Effector CD8-positive, alpha-beta T cell (primary cell): ENCODE measurements at regions not wholly inside any gene's neighbourhood (a gene's known extent, or its start where the extent isn't known, plus 50 kb on each side); places are given as distances from the start of the nearest gene placed in this dataset.
"Not testable (repeated sequence)": the region's sequence is repeated elsewhere in the genome, so short reads cannot be mapped to it uniquely, and the experiment has no call there.

Experiments
- DNase-seq: peaks from one replicate; lab custom pipeline; 2025; lab: John Stamatoyannopoulos, UW

DNA sequence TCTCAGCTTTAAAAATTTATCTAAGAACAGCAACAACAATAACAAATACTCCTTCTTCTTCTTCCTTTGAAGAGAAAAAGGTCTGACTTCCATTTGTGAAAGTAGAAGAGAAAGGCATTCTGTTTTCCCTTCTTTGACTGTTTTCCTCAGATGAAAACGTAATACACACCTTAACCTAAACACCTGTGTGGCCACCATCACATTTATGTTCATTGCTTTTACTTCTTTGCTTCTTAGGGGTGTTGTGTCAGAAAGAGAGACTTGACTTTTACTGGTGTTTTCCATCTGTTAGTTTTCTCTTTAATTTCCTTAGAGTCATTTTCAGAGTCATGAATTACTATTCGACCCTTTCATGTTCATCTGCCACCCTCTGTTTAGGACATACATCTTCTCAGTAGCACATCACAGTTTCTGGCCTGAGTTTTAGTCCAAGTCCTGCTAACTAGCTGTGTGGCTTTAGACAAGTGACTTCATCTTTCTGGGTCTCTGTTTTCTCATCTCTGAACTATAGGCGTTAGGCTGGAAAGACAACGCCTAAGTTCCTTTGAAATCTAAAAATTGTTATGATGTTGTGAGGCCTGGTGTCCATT, 283.8 kb downstream of the GATA3 start:
- DNase-seq, result no peak

- DNase-seq, result no peak
Observed at GRCh38 chr10:8344756-8345155, 290.3 kb downstream of the GATA3 start.

DNA sequence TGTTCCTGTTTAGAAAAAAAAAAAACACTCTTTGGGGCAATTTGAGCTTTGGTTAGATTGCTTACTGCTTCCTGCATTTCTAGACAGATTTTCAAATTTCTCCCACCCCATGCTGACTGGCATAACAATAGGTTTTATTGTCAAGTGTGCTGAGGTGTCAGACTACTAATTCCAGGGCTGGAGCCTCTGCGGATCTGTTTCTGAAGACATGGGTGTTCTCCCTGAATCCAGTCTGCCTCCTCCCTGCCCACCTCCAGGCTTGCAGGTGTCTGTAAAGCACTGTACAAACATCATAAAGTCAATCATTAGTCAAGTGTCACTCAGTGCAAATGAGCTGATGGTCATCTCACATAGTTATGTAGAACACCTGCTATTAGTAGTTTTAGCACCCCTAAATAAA, 292.4 kb downstream of the GATA3 start:
- DNase-seq, result no peak

GRCh38 chr10:8347614-8348013, 293.1 kb downstream of the GATA3 start:
- not testable (repeated sequence) for DNase-seq

- no peak for DNase-seq
Observed at GRCh38 chr10:8349610-8350249, 295.2 kb downstream of the GATA3 start.

- DNase-seq, result no peak
Observed at GRCh38 chr10:8350250-8350967, 295.9 kb downstream of the GATA3 start.

DNA sequence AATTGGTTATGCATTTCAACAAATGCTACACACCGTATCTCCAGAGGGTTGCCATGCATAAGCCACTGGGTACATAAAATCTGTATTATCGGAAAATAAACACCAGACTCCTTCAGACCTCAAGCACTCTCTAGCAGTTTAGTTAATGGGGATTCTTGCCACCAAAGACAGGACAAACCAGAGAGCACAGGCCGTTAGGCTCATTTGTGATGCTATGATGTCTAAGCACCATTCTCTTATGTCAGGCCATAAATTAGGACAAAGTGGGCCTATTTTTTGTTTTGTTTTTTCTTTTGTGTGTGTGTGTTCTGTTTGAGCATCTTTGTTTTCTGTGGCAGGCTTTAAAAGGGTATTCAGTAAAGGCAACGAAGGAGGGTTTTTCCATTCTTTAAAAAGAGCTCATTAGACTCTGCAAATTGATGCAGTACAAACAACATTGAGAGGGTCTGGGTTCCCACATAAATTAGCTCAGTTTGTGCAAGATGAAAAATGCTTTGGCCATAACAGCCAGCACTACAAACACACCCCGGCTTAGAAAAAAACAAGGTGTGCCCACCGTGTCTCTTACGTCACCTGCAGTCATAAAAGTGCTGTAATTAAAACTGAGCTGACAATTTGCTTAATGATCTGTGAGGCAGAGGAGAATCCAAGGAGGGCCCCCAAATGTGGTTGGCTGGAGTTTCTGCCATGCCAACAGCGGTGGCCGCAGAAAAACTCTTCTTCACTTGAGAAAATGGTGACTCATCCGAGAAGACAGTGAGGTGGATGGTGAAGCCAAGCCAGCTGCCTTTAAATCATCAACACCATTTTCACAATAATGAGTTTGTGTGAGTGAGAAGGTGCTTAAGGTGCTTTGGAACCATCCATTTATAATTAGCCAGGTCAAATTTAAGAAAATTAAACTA, 297.9 kb downstream of the GATA3 start:
- DNase-seq, result no peak

DNA sequence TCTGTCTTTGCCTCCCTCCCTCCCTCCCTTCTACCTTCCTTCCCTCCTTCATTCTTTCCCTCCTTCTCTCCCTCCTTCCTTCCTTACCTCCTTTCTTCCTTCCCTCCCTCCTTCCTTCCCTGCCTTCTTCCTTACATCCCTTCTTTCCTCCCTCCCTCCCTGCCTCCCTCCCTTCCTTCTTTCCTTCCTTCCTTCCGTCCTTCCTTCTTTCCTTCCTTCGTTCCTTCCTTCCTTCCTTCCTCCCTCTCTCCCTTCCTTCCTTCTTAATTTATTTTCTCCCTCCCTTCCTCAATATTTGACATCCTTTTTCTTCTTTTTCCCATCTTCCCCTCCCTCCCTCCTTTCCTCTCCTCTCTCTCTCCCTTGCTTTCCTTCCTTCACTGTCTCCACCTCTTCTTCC, 301.8 kb downstream of the GATA3 start:
- DNase-seq, result no peak

DNA sequence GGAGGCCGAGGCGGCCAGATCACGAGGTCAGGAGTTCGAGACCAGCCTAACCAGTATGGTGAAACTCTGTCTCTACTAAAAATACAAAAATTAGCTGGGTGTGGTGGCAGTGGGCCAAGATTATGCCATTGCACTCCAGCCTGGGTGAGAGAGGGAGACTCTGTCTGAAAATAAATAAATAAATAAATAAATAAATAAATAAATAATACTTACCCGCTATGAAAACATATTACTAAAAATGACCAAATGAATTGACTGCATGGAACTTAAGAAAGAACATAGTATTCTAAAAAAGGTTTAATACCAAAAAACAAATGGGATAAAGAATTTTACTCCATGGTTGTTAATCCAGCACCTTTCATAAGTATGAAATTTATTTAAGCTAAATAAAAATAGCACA, 305.0 kb downstream of the GATA3 start:
- no peak for DNase-seq

DNA sequence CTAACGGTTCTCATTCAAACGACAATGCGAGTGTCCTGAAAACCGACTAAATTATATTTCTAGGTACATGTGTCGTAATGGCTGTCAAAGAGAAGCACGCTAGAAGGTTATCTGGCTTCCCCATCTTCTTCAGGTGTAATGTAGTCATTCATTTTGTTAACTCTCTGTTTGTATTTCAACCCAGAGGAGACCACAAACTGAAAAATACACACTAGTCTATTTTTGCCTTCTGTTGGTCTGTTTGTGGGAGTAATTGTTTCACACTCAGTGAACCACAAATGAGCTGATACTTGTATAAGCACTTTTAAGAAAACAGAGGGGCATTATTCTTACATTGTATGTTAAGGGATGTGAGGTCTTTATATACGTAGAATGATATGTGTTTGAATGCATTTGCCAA, 305.9 kb downstream of the GATA3 start:
- no peak for DNase-seq

DNA sequence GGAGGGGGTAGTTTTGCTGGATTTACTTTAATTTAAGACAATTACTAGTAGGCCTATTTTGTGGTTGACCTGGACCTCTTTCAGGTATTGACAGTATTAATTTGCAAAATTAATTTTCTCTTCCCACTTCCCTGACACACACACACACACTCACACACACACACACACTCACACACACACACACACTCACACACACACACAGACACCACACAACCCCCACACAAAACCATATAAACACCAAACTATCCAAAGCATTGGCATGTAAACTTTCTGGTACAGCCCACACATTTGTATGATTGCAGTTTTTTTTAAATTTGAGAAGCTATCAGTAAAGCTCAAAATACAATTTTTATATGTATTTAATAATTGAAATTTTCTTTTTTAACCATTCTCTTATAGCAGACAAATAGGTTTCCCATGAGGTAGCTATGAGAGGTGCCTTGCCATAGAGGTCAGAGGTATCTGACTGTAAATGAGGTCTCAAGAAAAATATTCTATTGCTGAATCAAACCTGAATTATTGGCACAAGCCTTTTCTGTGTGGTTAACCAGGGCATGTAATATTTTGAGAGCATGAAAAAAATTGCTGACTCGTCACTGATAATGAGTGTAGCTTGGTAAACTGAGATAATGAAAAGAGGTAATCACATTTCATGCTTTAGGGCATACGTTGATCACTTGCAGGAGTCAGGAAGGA, 306.5 kb downstream of the GATA3 start:
- no peak for DNase-seq

- DNase-seq, result no peak
Observed at GRCh38 chr10:8361510-8361844, 307.0 kb downstream of the GATA3 start.

DNA sequence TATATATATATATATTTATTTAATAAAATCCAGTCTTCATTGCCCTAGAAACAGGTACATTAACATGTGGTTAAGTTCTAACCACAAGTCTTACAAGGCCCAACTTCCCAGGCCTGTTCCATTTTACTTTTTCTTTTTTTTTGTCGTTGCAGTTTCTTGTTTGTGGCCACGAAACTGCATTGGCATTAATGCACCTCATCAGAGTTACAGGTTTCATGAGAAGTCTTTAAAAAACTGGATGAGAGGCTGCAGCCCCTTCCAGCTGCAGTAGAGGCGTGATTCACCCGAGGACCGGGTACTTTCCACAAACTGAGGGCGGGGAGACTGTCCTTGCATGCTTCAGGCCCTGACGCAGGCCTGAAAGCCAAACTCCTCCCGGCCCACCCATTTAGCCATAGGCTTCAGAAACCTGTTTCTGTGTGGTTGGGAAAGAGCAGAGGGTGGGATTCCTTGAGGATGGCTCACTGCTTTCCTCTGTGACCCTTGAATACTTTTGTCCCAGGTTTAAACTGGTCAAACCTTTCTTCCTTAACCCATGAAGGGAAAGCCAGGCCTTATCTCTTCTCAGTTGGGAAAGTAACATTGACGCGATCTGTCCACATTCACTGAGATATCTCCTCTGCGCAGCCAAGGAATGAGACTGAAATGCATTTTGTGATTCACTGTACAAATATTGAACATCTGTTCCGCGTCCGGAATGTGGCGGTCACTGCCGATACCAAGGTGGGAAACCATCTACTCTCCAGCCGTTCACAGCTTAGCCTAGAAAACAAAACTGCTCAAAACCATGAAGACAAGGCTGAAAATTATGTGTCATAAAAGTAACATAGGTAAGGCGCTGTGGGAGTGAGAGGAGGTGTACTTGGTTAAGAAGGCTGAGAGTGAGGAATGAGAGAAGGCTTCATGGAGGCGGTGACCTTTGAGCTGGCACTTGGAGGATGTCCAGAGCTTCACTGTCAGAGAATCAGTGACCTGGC, 311.7 kb downstream of the GATA3 start:
- DNase-seq, result no peak

DNA sequence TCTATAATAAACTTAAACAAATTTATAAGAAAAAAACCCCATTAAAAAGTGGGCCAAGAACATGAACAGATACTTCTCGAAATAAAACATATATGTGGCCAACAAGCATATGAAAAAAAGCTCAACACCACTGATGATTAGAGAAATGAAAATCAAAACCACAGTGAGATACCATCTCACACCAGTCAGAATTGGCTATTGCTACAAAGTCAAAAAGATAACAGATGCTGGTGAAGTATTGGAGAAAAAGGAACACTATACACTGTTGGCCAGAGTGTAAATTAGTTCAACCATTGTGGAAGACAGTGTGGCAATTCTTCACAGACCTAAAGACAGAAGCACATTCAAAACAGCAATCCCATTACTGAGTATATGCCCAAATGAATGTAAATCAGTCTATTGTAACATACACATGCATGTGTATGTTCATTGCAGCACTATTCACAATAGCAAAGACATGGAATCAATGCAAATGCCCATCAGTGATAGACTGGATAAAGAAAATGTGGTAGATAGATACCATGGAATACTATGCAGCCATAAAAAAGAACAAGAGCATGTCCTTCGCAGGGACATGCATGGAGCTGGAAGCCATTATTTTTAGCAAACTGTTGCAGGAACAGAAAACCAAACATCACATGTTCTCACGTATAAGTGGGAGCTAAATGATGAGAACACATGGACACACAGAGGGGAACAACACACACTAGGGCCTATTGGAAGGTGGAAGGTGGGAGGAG, 313.4 kb downstream of the GATA3 start:
- DNase-seq, result not testable (repeated sequence)

GRCh38 chr10:8369666-8370065, 315.2 kb downstream of the GATA3 start:
- DNase-seq, result no peak

- DNase-seq, result no peak
Observed at GRCh38 chr10:8374334-8374733, 319.8 kb downstream of the GATA3 start.

DNA sequence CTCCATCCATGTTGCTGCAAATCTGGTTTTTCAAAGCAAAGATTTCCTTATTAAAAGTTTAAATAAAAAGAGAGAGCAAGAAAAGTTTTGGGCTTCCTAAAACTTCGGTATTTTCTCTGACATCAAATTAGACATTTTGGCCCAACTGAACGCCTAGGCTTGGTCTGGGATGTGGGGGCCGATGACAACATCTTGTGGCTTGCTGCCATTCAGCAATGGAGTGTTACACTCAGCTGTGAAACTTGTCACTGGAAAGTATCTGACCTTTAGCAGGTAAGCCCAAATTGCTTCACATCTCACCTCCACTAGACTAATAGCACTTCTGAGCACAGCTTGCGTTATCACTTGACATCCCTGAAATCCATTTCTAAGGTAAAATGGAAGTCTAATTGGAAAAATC, 320.6 kb downstream of the GATA3 start:
- no peak for DNase-seq

- no peak for DNase-seq
Observed at GRCh38 chr10:8378198-8378983, 323.9 kb downstream of the GATA3 start.
